Peyer's patch (tissue), 4 donors: ENCODE measurements at regions not wholly inside any gene's neighbourhood (a gene's known extent, or its start where the extent isn't known, plus 50 kb on each side); places are given as distances from the start of the nearest gene placed in this dataset.

Experiments used
- CTCF ChIP-seq, 6 experiments: fragments of 450-650 bp in 4 of 6; fragments of 200-600 bp in 2 of 6; sonication (generic) in 1 of 6; IDR thresholded peaks; one replicate each; pipeline ENCODE4 v1.5.1; 2017 to 2019; ENCODE audit warnings: antibody characterized with exemption in 6 of 6, mild to moderate bottlenecking in 3 of 6, moderate library complexity in 1 of 6
- POLR2A ChIP-seq, 2 donors: fragments of 450-650 bp; IDR thresholded peaks; one replicate each; pipeline ENCODE4 v1.5.1; 2017; ENCODE audit warnings: antibody characterized with exemption in 2 of 2, mild to moderate bottlenecking in 2 of 2, moderate library complexity in 2 of 2

GRCh38 chr14:56412468-56413434, 166.8 kb upstream of the TMEM260 start:
- TF ChIP-seq CTCF (IDR thresholded peaks at IDR 0.05) = no peak
- no peak for TF ChIP-seq POLR2A (IDR thresholded peaks at IDR 0.05)
